ENCODE measurements at regions not wholly inside any gene's neighbourhood (a gene's known extent, or its start where the extent isn't known, plus 50 kb on each side); places are given as distances from the start of the nearest gene placed in this dataset.

GRCh38 chr3:31349001-31349748 lies 183.6 kb upstream of the STT3B start:
- DNase-seq (ENCODE audit: low spot score), result no peak

- DNase-seq (ENCODE audit: low spot score), result no peak
Measured at GRCh38 chr3:31350307-31350706, 182.4 kb upstream of the STT3B start.

- DNase-seq (ENCODE audit: low spot score), result no peak
Measured at GRCh38 chr3:31352331-31352730, 180.4 kb upstream of the STT3B start.

- DNase-seq (ENCODE audit: low spot score), result no peak
Measured at GRCh38 chr3:31353166-31353565, 179.6 kb upstream of the STT3B start.

DNA sequence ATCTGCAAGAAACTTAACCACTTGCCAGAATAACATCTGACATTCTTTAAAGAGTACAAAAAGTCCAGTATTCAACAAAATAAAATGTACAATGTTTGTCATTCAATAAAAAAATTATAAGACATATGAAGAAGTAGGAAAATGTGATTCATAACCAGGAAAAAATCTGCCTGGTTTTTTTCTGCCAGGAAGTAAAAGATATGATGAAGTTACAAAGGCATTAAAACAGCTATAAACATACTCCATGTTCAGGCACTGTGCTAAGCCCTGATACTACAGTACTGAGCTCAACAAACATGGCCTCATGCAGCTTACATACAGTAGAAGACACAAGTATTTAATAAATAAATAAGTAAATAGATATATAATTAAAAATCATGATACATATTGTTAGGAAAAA lies 178.4 kb upstream of the STT3B start:
- no peak for DNase-seq (ENCODE audit: low spot score)

DNA sequence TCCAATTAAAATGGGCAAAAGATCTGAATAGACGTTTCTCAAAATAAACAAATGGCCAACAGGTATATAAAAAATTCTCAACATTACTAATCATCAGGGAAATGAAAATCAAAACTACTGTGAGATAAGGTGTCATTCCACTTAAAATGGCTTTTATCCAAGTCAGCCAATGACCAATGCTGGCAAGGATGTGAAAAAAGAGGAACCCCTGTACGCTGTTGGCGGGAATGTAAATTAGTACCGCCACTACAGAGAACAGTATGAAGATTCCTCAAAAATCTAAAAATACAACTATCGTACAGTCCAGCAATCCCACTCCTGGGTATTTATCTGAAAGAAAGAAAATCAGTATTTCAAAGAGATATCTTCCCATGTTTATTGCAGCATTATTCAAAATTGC lies 176.9 kb upstream of the STT3B start:
- DNase-seq (ENCODE audit: low spot score), result no peak

DNA sequence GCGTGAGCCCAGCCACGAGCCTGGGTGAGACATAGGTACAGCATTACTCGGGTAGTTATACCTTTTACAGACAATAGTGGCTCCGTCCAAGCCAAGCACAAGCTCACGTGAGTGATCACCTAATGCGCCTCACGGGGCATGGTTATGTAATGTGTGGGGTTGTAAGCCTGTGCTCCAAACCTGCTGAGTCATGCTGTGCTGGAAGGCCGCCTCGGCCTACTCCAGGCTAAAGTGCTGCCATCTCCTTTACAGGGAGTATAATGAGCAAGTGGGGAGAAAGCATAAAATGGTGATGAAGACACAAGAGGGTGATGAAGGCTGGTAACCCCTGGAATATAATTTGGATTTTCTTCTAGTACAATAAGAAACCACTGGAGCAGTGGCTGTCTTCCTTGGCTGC lies 175.8 kb upstream of the STT3B start:
- no peak for DNase-seq (ENCODE audit: low spot score)

DNA sequence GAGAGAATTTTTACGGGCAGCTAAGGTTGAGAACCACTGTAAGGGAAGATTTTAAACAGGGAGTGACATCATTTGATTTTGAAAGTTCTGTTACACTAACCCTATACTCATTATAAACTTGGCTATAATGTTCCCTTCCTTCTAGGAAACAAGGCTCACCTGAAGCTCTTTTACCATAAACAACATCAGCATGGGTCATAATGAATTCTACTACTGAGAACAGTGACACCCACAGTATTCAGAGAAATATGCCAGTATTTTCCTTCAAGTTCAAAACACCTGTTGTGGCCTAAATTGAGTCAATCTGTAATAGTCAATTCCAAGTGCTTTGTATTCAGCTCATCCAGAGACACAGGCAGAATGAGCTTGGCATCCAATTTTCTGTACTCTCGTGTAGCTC lies 175.3 kb upstream of the STT3B start:
- DNase-seq (ENCODE audit: low spot score), result peak; percentile 17

DNA sequence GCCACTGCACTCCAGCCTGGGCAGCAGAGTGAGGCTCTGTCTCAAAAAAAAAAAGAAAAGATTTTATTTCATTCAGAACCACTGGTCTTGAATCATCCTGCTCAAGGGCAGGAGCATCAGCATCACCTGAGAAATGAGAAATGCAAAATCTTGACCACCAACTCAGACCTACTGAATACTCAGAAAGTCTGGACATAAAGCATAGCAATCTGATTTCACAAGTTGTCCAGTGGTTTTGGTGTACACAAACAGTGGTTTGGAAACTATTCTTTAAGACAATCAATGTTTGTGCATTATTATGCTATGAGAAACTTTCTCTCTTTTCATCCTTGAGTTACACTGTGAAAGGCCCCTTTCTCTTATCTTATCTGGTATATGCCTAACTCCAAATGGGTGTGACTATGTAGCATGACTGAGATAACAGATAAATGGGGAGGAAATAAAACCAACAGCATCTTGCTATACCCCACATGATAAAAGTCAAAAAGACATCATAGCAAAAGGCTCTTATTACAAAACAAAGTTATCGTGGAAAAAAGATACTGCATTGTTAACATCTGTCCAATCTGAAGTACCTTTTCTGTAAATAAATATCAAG lies 174.2 kb upstream of the STT3B start:
- DNase-seq (ENCODE audit: low spot score), result no peak

GRCh38 chr3:31361371-31362273 lies 171.1 kb upstream of the STT3B start:
- no peak for DNase-seq (ENCODE audit: low spot score)

DNA sequence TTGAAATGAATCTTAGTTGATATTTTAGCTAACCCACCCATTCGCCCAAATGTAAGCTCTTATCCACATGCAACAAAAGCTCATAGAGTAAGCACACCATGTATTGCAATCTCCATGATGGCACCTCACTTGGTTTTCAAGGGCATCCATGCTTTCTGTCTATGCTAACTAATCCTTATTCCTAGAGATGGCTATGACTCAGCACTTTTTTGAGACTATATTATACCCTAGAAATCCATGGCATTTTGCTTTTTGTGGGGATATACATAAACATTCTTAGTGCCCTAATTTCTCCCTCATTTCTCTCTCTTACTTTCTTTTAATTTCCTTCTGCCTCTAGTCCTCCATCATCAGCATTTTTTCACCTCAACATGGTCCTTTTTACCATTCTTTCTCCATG lies 168.5 kb upstream of the STT3B start:
- no peak for DNase-seq (ENCODE audit: low spot score)

DNA sequence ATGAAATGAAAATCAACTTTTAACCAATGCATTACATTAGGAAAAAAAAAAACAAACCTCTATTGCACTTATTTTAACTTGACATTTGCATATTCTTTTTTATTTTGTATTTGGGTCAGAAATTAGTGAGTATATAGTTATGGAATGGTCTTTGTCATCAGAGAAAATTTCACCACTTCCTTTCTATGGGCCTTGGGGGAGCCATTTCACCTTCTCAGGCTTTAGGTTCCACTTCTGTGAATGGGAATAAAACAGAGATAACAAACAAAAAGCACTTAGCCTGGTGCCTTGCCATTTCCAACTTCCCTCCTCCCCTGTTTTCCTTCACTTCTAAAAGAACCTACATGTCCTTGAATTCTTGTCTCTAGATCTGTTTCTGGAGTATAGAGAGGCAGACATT lies 168.0 kb upstream of the STT3B start:
- no peak for DNase-seq (ENCODE audit: low spot score)

GRCh38 chr3:31367518-31367917 lies 165.2 kb upstream of the STT3B start:
- no peak for DNase-seq (ENCODE audit: low spot score)

GRCh38 chr3:31369637-31370379 lies 162.9 kb upstream of the STT3B start:
- DNase-seq (ENCODE audit: low spot score), result no peak

DNA sequence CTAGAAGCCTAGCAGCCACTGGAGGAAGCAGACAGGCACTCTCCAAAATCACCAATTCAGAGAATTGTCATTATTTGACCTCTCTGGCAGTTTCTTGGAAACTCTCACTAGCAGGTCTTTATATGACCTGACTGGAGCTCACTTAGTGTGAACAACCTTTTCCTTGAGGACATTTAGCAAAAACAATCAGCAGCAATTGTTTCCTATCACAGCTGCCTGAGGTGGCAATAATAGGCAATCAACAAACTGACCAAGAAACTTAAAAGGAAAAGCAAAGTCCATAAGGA lies 162.4 kb upstream of the STT3B start:
- no peak for DNase-seq (ENCODE audit: low spot score)

DNA sequence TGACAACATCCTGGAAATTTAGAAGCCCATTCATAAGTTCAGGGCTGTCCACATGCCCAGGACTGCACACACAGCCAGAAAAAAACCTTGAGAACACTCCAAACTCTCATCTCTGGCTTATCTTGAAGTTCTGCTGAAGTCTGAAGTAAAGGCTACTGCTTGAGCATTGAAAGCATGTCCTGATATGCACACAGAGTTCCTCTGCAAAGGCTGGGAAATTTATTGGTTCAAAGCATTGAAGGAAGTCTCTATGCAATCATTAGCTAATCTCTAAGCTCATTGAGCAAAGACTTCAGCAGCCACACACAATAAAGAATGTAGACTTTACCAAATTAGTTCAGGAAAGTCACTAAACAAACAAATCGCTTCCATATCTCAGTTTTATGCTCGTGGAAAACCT lies 162.0 kb upstream of the STT3B start:
- no peak for DNase-seq (ENCODE audit: low spot score)

DNA sequence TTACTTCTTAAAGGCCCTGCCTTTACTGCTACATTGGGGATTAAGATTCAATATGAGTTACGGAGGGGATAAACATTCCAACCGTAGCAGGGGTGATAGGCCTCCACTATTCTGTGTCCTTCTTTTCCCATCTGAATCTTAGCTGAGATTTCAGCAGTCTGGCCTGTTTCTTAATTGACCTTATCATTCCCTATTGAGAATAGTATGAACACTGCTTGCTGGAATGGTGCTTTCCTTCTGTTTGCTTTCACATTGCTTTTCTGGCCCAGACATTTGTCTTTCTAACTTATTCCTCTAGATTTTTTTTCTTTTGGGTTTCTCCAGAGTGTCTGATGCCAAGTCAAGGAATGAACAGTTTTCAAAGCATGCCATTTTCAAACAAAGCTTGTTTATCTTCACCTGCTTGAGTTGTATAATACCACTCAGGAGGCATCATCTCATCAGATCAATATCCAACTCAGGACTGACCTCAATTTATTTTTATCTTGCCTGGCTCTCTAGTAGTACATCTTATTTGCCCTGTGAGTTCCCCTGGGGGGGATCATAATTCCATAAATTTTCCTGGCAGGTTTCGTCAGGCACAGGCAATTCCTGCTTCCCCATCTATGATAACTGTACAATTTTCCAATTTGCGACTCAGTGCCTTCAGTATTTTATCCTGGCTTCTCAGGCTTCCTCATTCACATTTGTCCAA lies 161.1 kb upstream of the STT3B start:
- no peak for DNase-seq (ENCODE audit: low spot score)

DNA sequence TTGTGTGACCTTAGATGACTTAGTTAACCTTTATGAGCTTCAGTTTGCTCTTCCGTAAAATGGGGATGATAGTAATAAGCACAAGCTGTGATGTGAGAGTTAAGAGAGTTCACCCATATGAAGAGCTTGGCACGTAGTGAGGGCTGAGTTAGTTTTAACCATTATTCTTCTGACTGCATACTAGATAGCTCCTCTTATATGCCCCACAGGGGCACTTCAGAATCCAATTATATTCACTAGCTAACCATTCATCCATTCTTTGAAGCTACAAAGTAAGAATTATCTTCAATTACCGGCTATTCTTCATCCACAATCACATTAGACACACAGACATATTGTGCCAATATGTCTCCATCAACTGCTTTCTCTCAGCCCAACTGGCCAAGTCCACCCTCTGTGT lies 159.0 kb upstream of the STT3B start:
- DNase-seq (ENCODE audit: low spot score), result no peak

- peak; percentile 65 for DNase-seq (ENCODE audit: low spot score)
Measured at GRCh38 chr3:31377045-31377642, 155.6 kb upstream of the STT3B start.

DNA sequence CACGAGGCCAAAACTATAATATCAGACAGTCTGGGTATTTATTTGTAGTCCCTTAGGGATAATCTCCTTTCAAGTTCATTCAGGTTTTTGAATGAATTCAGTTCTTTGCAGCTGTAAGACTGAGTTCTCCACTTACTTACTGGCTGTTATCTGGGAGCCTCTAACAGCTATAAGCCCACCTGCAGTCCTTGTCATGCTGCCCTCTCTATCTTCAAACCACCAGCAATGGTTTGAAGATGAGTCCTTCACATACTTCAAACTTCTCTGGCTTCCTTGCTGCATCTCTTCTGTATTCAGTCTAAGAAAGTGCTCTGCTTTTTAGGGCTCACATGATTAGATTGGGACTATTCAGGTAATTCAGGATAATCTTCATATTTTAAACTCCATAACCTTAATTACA lies 154.5 kb upstream of the STT3B start:
- no peak for DNase-seq (ENCODE audit: low spot score)

DNA sequence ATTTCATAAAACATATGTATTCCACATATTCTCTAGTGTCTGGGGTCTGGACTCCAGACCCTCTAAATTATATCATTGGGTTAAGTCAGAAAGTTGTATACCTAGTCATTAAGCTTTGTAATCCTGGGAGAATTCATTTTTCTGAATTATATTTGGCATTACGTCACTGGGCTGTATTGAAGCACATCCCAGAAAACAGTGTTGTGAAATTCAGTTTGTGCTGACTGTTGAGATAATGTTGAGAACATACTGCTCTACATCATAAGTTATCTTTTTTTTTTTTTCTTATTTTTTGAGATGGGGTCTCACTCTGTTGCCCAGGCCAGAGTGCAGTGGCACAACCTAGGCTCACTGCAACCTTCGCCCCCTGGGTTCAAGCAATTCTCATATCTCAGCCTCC lies 153.1 kb upstream of the STT3B start:
- DNase-seq (ENCODE audit: low spot score), result no peak

GRCh38 chr3:31382856-31383255 lies 149.9 kb upstream of the STT3B start:
- DNase-seq (ENCODE audit: low spot score), result no peak

All from CD4-positive, alpha-beta T cell treated with Interleukin-2 at 100 ng/mL for 4 hours (primary cell).